Keratinocyte (primary cell): ENCODE measurements at regions not wholly inside any gene's neighbourhood (a gene's known extent, or its start where the extent isn't known, plus 50 kb on each side); places are given as distances from the start of the nearest gene placed in this dataset.

ENCODE experiments used
- DNase-seq: peaks from one replicate; pipeline ENCODE4 v3.0.0-alpha.2; 2011; ENCODE audit warnings: low read depth, missing footprints, low spot score
- FAIRE-seq: peaks from 2 replicates; lab custom pipeline; 2011; peaks lifted over from hg19 to GRCh38; lab: Jason Lieb, UNC
- H2AFZ ChIP-seq: 2 replicates; pipeline ENCODE4 v1.6.0; 2012; ENCODE audit warnings: low read length, control low read depth, inconsistent platforms; ENCODE audit not compliant: control insufficient read depth
- H3K27ac ChIP-seq: 2 replicates; pipeline ENCODE4 v1.5.1; 2011; ENCODE audit warnings: low read length; ENCODE audit not compliant: control insufficient read depth, insufficient read depth
- H3K27me3 ChIP-seq: 3 replicates; pipeline ENCODE4 v1.6.0; 2011; ENCODE audit warnings: low read length; ENCODE audit not compliant: control insufficient read depth, insufficient read depth; ENCODE audit errors: extremely low read depth
- H3K36me3 ChIP-seq, 2 experiments: 2 replicates in 1 of 2; 3 replicates in 1 of 2; pipeline ENCODE4 v1.5.1; 2011; ENCODE audit warnings: low read length in 2 of 2, mild to moderate bottlenecking in 1 of 2; ENCODE audit not compliant: control insufficient read depth in 2 of 2, insufficient read depth in 2 of 2; ENCODE audit errors: extremely low read depth in 1 of 2
- H3K4me1 ChIP-seq: 3 replicates; pipeline ENCODE4 v1.5.1; 2011; ENCODE audit warnings: low read length; ENCODE audit not compliant: control insufficient read depth, insufficient read depth; ENCODE audit errors: extremely low read depth
- H3K4me2 ChIP-seq: 3 replicates; pipeline ENCODE4 v1.6.0; 2011; ENCODE audit warnings: low read depth, low read length; ENCODE audit not compliant: control insufficient read depth, insufficient read depth; ENCODE audit errors: extremely low read depth
- H3K4me3 ChIP-seq, 3 experiments: fragments of 200-600 bp in 1 of 3; sonication (generic) in 1 of 3; 2 replicates in 2 of 3; 3 replicates in 1 of 3; pipeline ENCODE4 v1.5.1; 2011 to 2016; ENCODE audit warnings: low read length in 3 of 3, mild to moderate bottlenecking in 3 of 3, control low read depth in 2 of 3, inconsistent platforms in 1 of 3, low read depth in 1 of 3, mixed read lengths in 1 of 3, mixed run types in 1 of 3, moderate library complexity in 1 of 3; ENCODE audit not compliant: control insufficient read depth in 2 of 3, insufficient read depth in 2 of 3; ENCODE audit errors: extremely low read depth in 1 of 3
- H3K79me2 ChIP-seq: 2 replicates; pipeline ENCODE4 v1.6.0; 2012; ENCODE audit warnings: low read length; ENCODE audit not compliant: control insufficient read depth, insufficient read depth
- H3K9ac ChIP-seq: 3 replicates; pipeline ENCODE4 v1.6.0; 2011; ENCODE audit warnings: low read length; ENCODE audit not compliant: control insufficient read depth, insufficient read depth; ENCODE audit errors: extremely low read depth
- H3K9me1 ChIP-seq: 3 replicates; pipeline ENCODE4 v1.6.0; 2011; ENCODE audit warnings: low read length; ENCODE audit not compliant: control insufficient read depth, insufficient read depth; ENCODE audit errors: extremely low read depth
- H3K9me3 ChIP-seq: 2 replicates; pipeline ENCODE4 v1.5.1; 2012; ENCODE audit warnings: low read depth, low read length; ENCODE audit not compliant: control insufficient read depth
- H4K20me1 ChIP-seq: 3 replicates; pipeline ENCODE4 v1.6.0; 2011; ENCODE audit warnings: low read length; ENCODE audit not compliant: control insufficient read depth, insufficient read depth; ENCODE audit errors: extremely low read depth
- CTCF ChIP-seq, 3 experiments: IDR thresholded peaks in 1 of 3; conservative IDR thresholded peaks in 1 of 3; optimal IDR thresholded peaks in 1 of 3; 2 replicates in 2 of 3; 3 replicates in 1 of 3; pipeline versions ENCODE3 to v1.5.1; 2011; ENCODE audit warnings: low read length in 3 of 3, mild to moderate bottlenecking in 3 of 3, moderate library complexity in 2 of 3, control low read depth in 1 of 3, inconsistent platforms in 1 of 3; ENCODE audit not compliant: insufficient read depth in 2 of 3; ENCODE audit errors: extremely low read depth in 1 of 3
- EZH2 ChIP-seq: IDR thresholded peaks from one replicate; pipeline ENCODE4 v1.6.1; 2012; ENCODE audit warnings: inconsistent platforms, mild to moderate bottlenecking, low read length, moderate library complexity
- dilution Hi-C: fragments of 300-500 bp; cut with MboI; formaldehyde crosslinking; loops from one replicate; pipeline ENCODE4 v1.7.0; 2020; ENCODE audit warnings: low sequenced_read_pairs; ENCODE audit not compliant: extremely low pct_ligation_motif_present

DNA sequence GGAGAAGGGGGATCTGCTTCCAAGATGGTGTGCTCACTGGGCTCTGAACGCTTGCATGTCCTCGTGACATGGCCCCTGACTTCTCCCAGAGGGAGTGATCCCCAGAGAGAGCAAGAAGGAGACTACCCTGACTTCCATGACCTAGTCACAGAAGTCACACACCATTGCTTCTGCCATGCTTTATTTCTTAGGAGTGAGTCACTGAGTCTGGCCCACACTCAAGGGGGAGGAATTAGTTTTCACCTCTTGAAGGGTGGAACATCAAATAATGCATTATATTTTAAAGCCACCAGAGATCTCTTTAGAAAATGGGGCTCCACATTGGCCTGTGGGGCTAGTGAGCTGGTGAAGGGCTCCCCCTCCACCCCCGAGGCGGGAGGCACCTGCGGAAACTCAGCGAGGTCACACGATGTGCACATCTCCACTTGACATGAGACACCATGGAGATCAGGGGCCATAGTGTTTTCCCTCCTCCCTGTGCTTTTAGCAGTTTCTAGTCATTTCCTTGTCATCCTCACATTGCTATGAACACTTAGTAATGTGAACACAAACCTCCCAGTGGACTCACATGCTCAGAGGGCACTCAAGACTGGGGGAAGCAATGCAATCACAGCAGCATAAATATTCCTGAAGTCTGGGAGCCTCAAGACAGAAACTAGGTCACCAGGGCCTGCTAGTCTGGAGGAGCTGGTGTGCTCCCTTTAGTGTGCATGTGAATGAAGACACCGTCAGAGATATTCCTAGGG, 87.4 kb upstream of the FZD10 start:
- Histone ChIP-seq H3K9ac (no peak overlapping the region), H3K27ac (no peak overlapping the region), H3K9me1 (no peaks in the 10 kb centered on the region), H3K79me2 (no peaks in the 10 kb centered on the region), H3K4me2 (no peak overlapping the region), H3K4me1 (peaks cover 13% of the 10 kb centered on the region), H3K27me3 (no peaks in the 10 kb centered on the region), H2AFZ (no peak overlapping the region), H3K36me3 (no peaks in the 10 kb centered on the region), H3K4me3 (no peak overlapping the region), H4K20me1 (no peaks in the 10 kb centered on the region), H3K9me3 (no peaks in the 10 kb centered on the region)
- dilution Hi-C loops: no loop called here
- no peak for TF ChIP-seq EZH2
- TF ChIP-seq CTCF (optimal IDR thresholded peaks at IDR 0.05 in 1 of 3, IDR thresholded peaks at IDR 0.05 in 1 of 3, conservative IDR thresholded peaks at IDR 0.05 in 1 of 3; ENCODE audit: extremely low read depth in 1 of 3, insufficient read depth in 2 of 3, low read length in 3 of 3): no peak
- FAIRE-seq (no peak), DNase-seq (no peak)

DNA sequence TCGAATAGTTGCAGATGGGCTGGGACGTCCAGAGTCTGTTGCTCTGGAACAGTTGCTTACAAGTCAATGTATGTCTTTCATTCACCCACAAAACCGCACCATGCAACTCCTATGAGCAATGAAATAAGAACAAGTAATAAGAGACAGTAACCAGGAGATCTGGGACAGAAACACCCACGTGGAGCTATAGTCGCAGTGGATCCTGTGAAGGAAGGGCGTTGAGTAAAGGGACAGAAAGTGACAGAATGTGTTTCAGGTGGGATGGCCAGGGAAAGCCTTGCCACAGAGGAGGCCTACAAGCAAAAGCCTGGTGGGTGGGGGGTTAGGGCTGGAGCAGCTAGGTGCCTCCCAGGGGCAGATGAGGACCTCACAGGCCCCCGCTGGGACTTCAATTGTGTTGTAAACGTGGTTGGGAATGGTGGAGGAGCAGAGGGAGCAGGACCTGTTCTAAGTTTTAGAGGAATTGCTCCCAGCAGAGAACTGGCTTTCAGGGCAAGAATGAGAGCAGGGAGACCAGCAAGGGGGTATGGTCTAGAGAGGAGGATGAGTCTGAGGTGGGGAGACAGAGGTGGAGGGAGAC, 86.7 kb upstream of the FZD10 start:
- Histone ChIP-seq H3K36me3 (no peaks in the 10 kb centered on the region), H3K4me3 (no peak overlapping the region), H3K27me3 (no peaks in the 10 kb centered on the region), H3K9me1 (no peaks in the 10 kb centered on the region), H3K9me3 (no peaks in the 10 kb centered on the region), H4K20me1 (no peaks in the 10 kb centered on the region), H3K4me1 (peaks cover 19% of the 10 kb centered on the region), H3K4me2 (no peak overlapping the region), H3K79me2 (no peaks in the 10 kb centered on the region), H3K27ac (no peak overlapping the region), H3K9ac (no peak overlapping the region), H2AFZ (no peak overlapping the region)
- dilution Hi-C loops: no loop called here
- FAIRE-seq (no peak), DNase-seq (no peak)
- TF ChIP-seq CTCF (optimal IDR thresholded peaks at IDR 0.05 in 1 of 3, IDR thresholded peaks at IDR 0.05 in 1 of 3, conservative IDR thresholded peaks at IDR 0.05 in 1 of 3; ENCODE audit: extremely low read depth in 1 of 3, insufficient read depth in 2 of 3, low read length in 3 of 3): no peak
- TF ChIP-seq EZH2: no peak
